Mucosa of descending colon (tissue), 3 donors: ENCODE measurements at regions not wholly inside any gene's neighbourhood (a gene's known extent, or its start where the extent isn't known, plus 50 kb on each side); places are given as distances from the start of the nearest gene placed in this dataset.
A peak's percentile ranks its signal among the peaks of the same experiment; 100 is the strongest.

Source experiments
- ATAC-seq: fragments of 200-7000 bp; cut with Tn5 transposase; one replicate; pipeline ENCODE4 v1.9.1; 2020; ENCODE audit warnings: mild to moderate bottlenecking, moderate library complexity
- DNase-seq, 3 donors: peaks; one replicate each; pipeline ENCODE4 v3.0.0-alpha.2; 2020
- H3K36me3 ChIP-seq: fragments of 200-600 bp; one replicate; pipeline ENCODE4 v1.8.0; 2021; ENCODE audit warnings: low read depth, mild to moderate bottlenecking
- H3K4me1 ChIP-seq: fragments of 200-600 bp; one replicate; pipeline ENCODE4 v1.8.0; 2021; ENCODE audit warnings: low read depth, mild to moderate bottlenecking
- H3K4me3 ChIP-seq: fragments of 200-600 bp; one replicate; pipeline ENCODE4 v1.8.0; 2021; ENCODE audit warnings: mild to moderate bottlenecking
- H3K9me3 ChIP-seq: fragments of 200-600 bp; one replicate; pipeline ENCODE4 v1.8.0; 2021; ENCODE audit warnings: mild to moderate bottlenecking
- intact Hi-C, 2 donors: fragments of 100-400 bp; cut with DNase I in 1 of 2; cut with micrococcal nuclease in 1 of 2; formaldehyde crosslinking; loops; one replicate each; pipeline versions ENCODE4 v1.11.0 to v1.11.1; 2022; cut with DNase I, micrococcal nuclease
- TF ChIP-seq, protein P1 (sequence below): fragments of 200-600 bp; IDR thresholded peaks from one replicate; pipeline ENCODE4 v1.8.0; 2022; ENCODE audit warnings: antibody characterized with exemption, mild to moderate bottlenecking
- donor health status: DM: no; HTN: no; CAD: no; lungs with moderate emphysema.
- donor health status: DM: no; HTN: no; CAD: no.
- donor health status: DM: no; HTN: yes; CAD: no.

GRCh38 chr20:51164731-51165130, 141.8 kb upstream of the KCNG1 start:
- peak; percentile 85 for ATAC-seq
- intact Hi-C loops = no loop called here
- no peaks in the 10 kb centered on the region for H3K9me3 ChIP-seq

GRCh38 chr20:51163996-51164600, 141.2 kb upstream of the KCNG1 start:
- H3K4me1 ChIP-seq = no peaks in the 10 kb centered on the region
- TF ChIP-seq, protein P1, sequence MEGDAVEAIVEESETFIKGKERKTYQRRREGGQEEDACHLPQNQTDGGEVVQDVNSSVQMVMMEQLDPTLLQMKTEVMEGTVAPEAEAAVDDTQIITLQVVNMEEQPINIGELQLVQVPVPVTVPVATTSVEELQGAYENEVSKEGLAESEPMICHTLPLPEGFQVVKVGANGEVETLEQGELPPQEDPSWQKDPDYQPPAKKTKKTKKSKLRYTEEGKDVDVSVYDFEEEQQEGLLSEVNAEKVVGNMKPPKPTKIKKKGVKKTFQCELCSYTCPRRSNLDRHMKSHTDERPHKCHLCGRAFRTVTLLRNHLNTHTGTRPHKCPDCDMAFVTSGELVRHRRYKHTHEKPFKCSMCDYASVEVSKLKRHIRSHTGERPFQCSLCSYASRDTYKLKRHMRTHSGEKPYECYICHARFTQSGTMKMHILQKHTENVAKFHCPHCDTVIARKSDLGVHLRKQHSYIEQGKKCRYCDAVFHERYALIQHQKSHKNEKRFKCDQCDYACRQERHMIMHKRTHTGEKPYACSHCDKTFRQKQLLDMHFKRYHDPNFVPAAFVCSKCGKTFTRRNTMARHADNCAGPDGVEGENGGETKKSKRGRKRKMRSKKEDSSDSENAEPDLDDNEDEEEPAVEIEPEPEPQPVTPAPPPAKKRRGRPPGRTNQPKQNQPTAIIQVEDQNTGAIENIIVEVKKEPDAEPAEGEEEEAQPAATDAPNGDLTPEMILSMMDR = no peak
- ATAC-seq (no peak), DNase-seq (no peak)
- no peak overlapping the region for H3K4me3 ChIP-seq
- intact Hi-C loops = no loop called here
- H3K9me3 ChIP-seq = no peaks in the 10 kb centered on the region
- no peaks in the 10 kb centered on the region for H3K36me3 ChIP-seq

More at GRCh38 chr20:51164731-51165130, 141.8 kb upstream of the KCNG1 start:
- TF ChIP-seq, protein P1 = no peak
- Histone ChIP-seq H3K36me3 (no peaks in the 10 kb centered on the region), H3K4me3 (no peak overlapping the region), H3K4me1 (no peaks in the 10 kb centered on the region)
- DNase-seq = peak; percentile 57 to 81 (median 58)

GRCh38 chr20:51162015-51162414, 139.1 kb upstream of the KCNG1 start:
- Histone ChIP-seq H3K9me3 (no peaks in the 10 kb centered on the region), H3K4me1 (no peaks in the 10 kb centered on the region), H3K4me3 (no peak overlapping the region), H3K36me3 (no peaks in the 10 kb centered on the region)
- no peak for ATAC-seq
- intact Hi-C loops = no loop called here
- no peak for DNase-seq
- TF ChIP-seq, protein P1 = no peak

- TF ChIP-seq, protein P1 = no peak
- ATAC-seq (no peak), DNase-seq (no peak)
- H3K9me3 ChIP-seq = no peaks in the 10 kb centered on the region
- no peak overlapping the region for H3K4me3 ChIP-seq
- no peaks in the 10 kb centered on the region for H3K36me3 ChIP-seq
- no peaks in the 10 kb centered on the region for H3K4me1 ChIP-seq
- intact Hi-C loops = no loop called here
These were observed 137.9 kb upstream of the KCNG1 start for GRCh38 chr20:51160821-51161220.

- Histone ChIP-seq H3K9me3 (no peaks in the 10 kb centered on the region), H3K36me3 (no peaks in the 10 kb centered on the region), H3K4me3 (no peak overlapping the region), H3K4me1 (no peaks in the 10 kb centered on the region)
- ATAC-seq = no peak
- intact Hi-C loops = no loop called here
- TF ChIP-seq, protein P1 = no peak
- DNase-seq = no peak
These were observed 137.1 kb upstream of the KCNG1 start for GRCh38 chr20:51159981-51160380.

DNA sequence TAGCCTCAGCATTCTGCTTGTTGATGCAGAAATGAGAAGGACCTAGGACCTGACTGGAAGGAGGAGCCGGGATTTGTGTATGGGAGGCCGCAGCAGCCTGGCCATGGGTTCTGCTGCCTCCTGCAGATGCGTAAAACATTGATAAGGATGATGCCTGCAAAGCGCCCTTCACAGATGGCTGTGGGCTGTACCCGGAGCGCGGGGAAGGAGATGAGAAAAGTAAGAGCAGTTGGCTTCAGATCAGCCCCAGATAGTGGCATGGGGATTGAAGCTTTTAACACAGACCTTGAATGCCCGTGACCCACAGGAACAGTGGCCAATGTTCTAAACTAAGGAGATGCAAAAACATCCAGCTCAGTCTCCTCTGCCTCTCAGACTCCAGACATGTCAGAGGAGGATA, 136.4 kb upstream of the KCNG1 start:
- ATAC-seq (no peak), DNase-seq (no peak)
- TF ChIP-seq, protein P1 = no peak
- Histone ChIP-seq H3K36me3 (no peaks in the 10 kb centered on the region), H3K4me1 (no peaks in the 10 kb centered on the region), H3K9me3 (no peaks in the 10 kb centered on the region), H3K4me3 (no peak overlapping the region)
- intact Hi-C loops = no loop called here
